ENCODE measurements at regions not wholly inside any gene's neighbourhood (a gene's known extent, or its start where the extent isn't known, plus 50 kb on each side); places are given as distances from the start of the nearest gene placed in this dataset.
"Not testable (repeated sequence)": the region's sequence is repeated elsewhere in the genome, so short reads cannot be mapped to it uniquely, and the experiment has no call there.

- no peak for DNase-seq (ENCODE audit: low read depth, low spot score)
Observed at GRCh38 chr7:79553811-79554555, 100.5 kb upstream of the MAGI2 start.

DNA sequence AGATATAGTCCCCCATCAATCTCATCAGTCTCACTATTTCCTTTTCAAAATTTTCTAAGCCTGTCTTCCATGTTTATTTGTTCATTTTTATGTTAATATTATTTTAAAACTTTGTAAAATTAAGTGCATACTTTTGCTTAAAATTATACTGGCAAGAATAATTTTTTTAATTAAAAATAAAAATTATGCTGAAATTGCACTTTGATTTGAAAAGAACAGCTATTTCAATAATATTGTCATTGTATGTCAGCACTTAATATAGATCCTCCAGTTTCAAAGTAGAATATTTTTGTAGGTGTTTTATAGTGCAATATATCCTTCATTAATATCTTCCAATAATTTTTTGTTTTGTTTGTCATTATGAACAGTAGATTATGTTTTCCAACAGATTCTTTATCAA, 99.0 kb upstream of the MAGI2 start:
- no peak for DNase-seq (ENCODE audit: low read depth, low spot score)

DNA sequence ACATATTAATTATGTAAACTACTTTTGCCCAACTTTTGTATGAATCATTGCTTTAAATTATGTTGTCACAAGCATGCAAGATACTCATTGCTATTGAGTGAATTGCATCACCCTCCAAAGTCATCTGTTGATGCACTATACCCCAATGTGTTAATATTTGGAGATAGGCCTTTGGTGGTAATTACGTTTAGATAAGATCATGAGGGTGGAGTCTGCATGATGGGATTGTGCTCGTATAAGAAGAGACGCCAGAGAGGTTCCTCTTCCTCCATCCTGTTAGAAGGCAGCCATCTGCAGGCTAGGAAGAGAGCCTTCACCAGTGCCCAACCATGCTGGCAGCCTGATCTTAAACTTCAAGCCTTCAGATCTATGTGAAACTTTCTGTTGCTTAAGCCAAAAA, 95.3 kb upstream of the MAGI2 start:
- DNase-seq (ENCODE audit: low read depth, low spot score), result no peak

DNA sequence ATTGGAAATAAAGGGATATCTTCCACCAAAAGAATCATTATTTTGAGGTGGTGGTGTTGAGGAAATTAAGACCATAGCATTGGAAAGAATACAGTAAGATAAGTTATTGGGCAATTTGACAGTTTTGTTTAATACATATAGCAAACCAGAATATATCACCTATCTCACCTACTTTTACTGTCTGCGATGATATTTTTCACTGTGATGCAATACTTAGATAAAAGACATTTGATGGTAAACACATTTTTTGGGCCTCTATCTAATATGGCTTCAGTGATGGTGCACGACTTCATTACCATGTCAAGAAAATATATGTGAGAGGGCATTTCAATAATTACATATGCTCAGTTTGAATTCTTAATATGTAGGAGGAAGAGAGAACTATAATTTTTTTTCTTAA, 93.7 kb upstream of the MAGI2 start:
- DNase-seq (ENCODE audit: low read depth, low spot score), result no peak

- DNase-seq (ENCODE audit: low read depth, low spot score), result no peak
Observed at GRCh38 chr7:79540592-79540991, 87.1 kb upstream of the MAGI2 start.

- DNase-seq (ENCODE audit: low read depth, low spot score), result no peak
Observed at GRCh38 chr7:79534128-79534527, 80.7 kb upstream of the MAGI2 start.

DNA sequence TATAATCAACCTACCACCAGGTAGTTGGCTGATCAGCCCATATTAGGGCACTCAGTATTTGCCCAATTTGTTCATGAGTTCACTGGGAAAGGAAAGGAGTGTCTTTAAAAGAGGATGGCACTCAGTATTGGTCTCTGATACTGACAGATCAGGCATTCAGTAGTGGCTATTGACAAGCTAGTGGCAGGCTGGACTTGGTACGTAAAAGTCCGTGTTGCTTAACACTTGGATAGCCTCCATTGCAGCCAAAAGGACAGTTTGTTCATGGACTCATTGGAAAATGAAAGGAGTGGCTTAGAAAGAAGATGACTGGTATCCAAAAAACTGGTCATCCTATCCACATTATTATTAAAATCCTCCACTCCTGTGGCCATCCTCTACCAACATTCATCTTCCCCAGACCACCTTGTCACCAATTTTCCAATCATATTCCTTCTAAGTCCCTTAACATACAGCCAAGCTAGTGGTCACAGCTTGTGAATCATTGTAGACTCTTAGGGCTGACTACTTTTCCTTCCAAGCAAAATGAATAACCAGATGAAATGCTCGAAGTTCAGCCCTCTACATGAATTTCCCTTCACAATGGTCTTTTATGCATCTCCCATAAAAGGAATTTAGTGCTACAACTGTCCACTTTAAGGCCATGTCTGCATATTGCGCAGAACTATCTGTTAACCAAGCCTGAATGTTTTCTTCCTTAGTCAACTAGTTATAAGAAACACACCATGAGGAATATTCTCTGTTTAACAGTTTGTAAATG, 78.6 kb upstream of the MAGI2 start:
- no peak for DNase-seq (ENCODE audit: low read depth, low spot score)

GRCh38 chr7:79531116-79531515, 77.6 kb upstream of the MAGI2 start:
- no peak for DNase-seq (ENCODE audit: low read depth, low spot score)

DNA sequence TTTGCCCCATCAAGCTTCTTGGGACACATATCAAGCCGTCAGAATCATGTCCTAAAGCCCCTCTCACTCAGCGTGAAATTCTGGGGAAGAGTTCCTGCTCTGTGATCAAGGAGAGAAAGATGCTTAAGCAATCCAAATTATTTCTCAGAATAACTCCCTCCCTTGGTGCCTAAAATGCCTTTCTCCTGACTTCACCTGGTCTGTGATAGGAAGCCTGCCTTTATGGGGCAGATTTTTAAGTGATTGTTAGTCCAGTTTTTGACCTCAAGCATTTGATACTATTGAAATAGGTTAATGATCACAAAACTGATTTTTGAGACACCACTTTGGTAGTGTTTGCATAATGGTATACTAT, 76.4 kb upstream of the MAGI2 start:
- no peak for DNase-seq (ENCODE audit: low read depth, low spot score)

DNA sequence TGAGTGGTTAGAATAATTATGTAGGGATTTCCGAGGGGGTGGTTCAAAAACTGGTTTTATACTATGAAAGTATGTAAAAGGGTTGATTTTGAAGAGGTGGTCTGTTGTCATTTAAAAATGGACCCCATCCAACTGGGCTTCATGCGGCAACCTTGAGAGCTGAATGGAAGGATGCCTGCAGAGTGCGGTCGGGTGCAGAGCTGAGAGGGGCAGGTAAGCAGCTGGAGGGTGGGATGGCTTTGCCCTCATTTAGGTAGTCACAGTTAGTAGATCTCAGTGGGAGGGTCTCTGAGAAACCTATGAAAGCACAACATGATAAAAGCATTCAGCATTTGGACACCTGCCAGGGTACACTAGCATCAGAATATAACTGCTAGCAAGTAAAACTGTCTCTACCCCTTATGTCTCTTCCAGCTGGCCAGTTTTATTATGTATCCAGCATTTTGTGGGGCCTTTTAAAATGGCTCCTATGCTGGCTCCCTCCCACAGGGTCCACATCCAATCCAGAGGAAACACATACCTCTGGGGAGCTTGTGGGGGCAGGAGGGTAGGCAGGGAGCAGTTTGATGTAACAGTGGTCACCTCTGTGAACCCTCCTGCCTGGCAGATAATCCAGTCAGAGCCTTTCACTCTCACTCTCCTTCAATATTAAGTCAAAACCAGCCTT, 75.9 kb upstream of the MAGI2 start:
- DNase-seq (ENCODE audit: low read depth, low spot score), result no peak

- no peak for DNase-seq (ENCODE audit: low read depth, low spot score)
Observed at GRCh38 chr7:79528421-79528820, 75.0 kb upstream of the MAGI2 start.

- DNase-seq (ENCODE audit: low read depth, low spot score), result no peak
Observed at GRCh38 chr7:79524048-79524447, 70.6 kb upstream of the MAGI2 start.

DNA sequence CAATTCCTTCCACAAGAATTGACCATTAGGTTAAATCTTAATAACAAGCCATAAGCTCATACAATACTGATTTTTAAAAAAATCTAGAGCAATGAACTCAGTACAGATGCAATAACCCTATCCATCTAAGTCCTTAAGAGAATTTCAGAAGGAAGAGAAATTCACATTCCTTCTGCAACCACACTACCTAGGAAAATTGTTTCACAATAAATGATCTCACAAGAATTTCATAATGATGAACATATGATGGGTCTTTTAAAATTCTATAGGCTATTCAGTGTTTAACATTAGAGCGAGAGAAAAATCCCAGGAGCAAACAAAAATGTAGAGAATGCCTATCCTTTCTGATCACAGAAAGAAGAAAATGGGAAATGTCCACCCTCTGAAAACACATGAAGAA, 70.0 kb upstream of the MAGI2 start:
- DNase-seq (ENCODE audit: low read depth, low spot score), result no peak

DNA sequence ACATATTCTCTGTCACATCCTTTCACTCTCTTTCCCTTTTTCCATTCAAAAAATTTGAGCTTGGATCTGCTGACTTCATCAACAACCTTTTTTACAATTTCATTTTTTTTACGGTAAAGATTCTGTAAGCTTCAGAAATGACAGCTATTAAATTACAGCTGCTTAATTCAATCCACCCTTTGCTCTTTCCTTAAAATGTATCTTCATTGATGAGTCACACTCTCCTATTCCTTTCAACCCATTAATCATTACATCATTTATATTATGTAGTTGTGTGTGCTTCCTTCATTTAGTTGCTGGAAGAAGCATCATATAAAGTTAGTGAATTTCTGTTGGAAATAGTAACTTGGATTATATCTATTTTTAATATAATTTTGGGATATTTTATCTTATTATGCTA, 67.1 kb upstream of the MAGI2 start:
- no peak for DNase-seq (ENCODE audit: low read depth, low spot score)

- no peak for DNase-seq (ENCODE audit: low read depth, low spot score)
Observed at GRCh38 chr7:79515358-79515757, 61.9 kb upstream of the MAGI2 start.

DNA sequence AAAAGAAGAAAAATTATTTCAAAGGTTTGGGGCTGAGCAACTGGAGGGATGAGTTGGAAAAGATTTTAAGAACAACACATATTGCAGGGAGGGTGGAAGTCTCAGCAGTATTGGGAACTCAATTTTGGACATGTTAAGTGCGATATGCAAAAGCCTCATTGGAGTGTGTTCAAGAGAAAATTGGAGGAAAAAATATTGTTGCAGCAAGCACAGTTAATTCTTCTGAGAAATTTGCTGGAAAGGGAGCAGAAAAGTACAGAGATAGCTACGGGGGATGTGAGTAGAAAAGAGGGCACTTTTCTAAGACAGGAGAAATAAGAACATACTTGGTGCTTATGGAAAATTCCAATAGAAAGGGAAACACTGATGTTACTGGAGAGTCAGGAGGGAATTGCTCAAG, 59.8 kb upstream of the MAGI2 start:
- no peak for DNase-seq (ENCODE audit: low read depth, low spot score)

GRCh38 chr7:79512261-79512660, 58.8 kb upstream of the MAGI2 start:
- no peak for DNase-seq (ENCODE audit: low read depth, low spot score)

DNA sequence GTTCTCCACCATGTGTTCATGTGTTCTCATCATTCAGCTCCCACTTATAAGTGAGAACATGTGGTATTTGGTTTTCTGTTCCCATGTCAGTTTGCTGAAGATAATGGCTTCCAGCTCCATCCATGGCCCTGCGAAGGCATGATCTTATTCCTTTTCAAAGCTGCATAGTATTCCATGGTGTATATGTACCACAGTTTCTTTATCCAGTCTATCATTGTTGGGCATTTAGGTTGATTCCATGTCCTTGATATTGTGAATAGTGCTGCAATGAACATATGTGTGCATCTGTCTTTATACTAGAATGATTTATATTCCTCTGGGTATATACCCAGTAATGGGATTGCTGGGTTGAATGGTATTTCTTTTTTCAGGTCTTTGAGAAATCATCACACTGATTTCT, 57.6 kb upstream of the MAGI2 start:
- not testable (repeated sequence) for DNase-seq (ENCODE audit: low read depth, low spot score)

GRCh38 chr7:79507131-79507530, 53.7 kb upstream of the MAGI2 start:
- DNase-seq (ENCODE audit: low read depth, low spot score), result no peak

GRCh38 chr7:79506481-79506880, 53.0 kb upstream of the MAGI2 start:
- no peak for DNase-seq (ENCODE audit: low read depth, low spot score)

DNA sequence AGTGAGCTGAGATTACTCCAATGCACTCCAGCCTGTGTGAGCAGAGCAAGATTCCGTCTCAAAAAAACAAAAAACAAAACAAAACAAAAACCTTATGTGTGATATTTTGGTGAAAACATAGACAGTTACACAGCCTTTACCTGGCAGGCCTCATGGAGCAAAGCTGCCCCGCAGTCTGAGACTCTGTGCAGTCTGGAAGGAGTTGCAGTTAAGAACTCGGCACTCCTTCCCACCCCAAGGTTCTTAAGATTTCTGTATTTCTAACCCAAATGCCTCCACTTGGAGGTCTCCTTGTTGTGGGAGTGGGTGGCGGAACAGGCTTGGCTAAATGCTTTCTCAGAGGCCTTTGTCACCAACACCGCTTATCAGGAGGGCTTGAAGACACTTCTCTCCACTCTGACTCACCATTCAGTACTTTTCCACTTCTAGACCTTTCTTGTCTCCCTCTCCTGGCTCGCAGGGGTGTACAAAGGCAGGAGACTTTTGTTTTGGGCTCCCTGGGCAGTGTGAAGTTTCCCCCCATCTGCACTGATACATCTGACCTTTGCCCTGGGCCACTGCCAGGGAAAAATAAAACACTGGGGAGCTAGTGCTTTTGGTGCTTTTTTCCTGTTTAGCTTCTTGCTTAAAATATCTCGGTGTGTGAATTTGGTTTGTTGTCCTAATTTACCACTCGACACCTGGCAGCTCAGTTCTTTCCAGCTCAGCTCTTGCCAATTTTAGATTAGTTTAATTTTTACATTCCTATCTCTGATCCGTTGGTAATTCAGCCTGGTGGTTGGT, 51.3 kb upstream of the MAGI2 start:
- no peak for DNase-seq (ENCODE audit: low read depth, low spot score)

All from iPS DF 19.7 (cell line).